Fibroblast of skin of right quadriceps (primary cell): ENCODE measurements at regions not wholly inside any gene's neighbourhood (a gene's known extent, or its start where the extent isn't known, plus 50 kb on each side); places are given as distances from the start of the nearest gene placed in this dataset.
"Not testable (repeated sequence)": the region's sequence is repeated elsewhere in the genome, so short reads cannot be mapped to it uniquely, and the experiment has no call there.

Source experiments
- DNase-seq: peaks from one replicate; pipeline ENCODE4 v3.0.0-alpha.2; 2013

DNA sequence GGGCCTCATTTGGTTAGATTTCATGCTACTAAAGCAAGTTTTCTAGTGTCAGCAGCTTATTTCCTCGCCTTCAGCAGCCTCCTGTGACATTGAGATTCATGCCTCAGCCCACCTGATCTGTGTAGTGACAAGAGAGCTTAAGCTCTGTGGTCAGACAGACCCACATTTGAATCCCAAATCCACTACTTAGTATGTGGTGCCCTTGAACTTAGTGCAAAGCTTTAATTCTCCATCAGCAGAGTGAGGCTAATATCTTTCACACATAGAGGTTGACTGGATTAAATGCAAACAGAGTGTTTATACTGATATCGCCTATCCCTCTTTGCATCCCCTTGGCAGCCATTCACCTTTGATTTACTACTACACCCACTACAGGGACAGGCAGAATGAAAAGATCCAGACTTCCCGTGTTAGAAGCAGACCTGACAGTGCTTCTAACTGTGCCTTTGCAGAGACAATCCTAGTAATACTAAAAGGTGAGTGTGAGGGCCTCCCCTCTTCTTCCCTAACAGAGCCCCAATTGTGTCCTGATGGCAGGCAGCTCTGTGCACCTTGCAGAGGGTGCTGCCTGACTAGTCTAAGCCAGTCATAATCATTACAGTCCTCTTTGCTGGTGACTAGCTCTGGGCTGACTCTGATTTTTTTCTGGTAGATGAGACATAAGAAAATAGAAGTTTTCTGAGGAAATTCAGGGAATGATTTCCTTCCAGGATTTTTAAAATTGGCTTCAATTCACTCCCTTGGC lies 264.0 kb downstream of the CTH start:
- DNase-seq, result no peak

DNA sequence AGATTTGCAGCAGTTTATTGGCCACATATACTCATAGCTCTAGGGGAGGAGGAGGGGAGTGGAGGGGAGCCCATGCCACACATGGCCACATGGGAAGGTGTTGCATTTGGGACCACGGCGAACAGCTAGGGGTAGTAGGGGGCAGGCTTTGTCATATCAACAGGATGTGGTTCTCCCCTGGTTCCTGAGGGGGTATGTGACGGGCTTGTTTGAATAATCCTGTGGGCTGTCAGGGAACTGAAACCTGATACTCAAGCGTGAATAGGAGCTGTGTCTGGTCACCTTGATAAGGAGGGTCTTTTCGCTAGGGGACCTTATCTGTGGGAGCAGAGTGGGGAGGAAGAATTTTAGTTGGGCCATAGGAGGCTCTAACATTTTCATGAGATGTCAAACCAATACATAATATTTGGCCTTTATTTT lies 264.7 kb downstream of the CTH start:
- DNase-seq, result no peak

- DNase-seq, result peak; percentile 49
Measured at GRCh38 chr1:70685300-70686286, 274.5 kb downstream of the CTH start.

DNA sequence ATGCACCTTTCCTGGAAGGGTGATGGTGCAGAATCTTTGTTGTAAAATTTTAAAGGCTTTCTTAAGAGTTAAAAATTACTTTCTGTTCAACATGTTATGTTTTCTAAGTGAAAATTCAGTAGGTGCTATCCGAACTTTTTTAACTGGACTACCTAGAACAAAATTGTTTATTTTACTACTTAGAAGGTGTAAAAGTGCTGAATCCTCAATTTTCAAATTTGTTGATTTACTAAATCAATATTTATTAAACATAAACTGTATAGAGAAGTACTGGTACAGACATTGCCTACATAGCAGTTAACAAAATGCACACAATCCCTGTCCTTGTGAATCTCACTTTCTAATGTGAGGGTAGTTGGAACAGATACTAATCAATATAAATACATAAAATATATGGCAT lies 277.5 kb downstream of the CTH start:
- DNase-seq, result no peak

- peak; percentile 7 for DNase-seq
Measured at GRCh38 chr1:70706381-70707037, 295.4 kb downstream of the CTH start.

DNA sequence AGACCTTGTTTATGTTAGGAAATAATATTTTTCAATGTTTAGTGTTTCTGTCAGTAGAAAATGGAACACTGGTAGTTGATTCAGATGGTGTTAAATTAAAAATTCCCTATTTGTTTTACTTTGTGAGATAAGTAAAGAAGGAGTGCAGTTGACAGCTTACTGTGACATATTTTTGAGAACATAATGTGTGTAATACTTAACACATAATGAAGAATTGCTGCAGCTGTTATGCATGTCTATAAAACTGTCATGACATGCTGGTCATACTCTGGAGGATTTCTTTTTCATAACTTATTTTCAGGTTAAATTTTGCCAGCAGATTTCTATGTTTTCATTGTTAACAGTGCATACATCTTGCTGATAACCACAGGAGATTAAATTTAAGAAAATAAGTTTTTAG lies 296.1 kb downstream of the CTH start:
- DNase-seq, result no peak

- DNase-seq, result no peak
Measured at GRCh38 chr1:70714149-70714548, 303.1 kb downstream of the CTH start.

GRCh38 chr1:70717211-70717610 lies 306.1 kb downstream of the CTH start:
- no peak for DNase-seq

DNA sequence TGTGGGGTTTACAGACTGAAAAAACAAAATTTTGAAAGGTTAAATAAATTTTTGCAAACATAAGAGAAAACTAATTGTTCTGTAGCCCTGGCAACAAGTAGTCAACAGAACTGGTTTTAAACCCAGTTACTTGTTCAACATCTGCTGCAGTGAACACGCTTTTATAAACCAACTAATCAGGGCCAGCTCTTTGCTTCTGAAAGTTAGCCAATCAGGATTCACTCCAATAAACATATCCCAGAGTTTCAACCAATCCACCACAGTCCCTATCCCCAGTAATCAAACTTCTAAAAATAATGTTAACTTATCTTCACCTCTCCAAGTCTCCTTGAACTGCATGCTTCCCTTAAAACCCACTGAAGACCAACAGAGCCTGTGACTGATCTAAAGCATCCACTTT lies 306.6 kb downstream of the CTH start:
- DNase-seq, result no peak

DNA sequence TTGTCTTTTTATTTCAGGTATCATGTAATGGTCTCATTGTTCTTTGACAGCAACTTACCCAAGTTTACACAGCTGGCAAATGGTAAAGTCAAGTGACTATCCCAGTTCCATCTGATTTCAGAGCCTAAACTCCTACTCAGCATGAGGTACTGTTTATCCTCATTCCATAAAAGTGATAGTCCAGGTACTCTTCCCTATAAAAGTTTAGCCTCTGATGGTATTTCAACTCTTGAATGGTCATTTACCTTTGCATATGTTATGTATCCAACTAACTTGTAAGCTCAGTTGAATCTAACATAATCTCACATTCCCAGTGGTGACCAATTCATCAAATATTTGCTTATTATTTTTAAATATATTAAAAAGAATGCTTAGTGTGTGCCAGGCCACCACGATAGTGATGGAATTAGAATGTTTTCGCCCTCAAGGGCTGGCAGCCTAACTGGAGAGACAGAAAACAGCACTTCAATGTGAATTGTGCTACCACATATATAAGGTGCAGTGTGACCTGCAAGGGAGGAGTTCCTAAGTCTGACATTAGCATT lies 307.1 kb downstream of the CTH start:
- peak; percentile 2 for DNase-seq

DNA sequence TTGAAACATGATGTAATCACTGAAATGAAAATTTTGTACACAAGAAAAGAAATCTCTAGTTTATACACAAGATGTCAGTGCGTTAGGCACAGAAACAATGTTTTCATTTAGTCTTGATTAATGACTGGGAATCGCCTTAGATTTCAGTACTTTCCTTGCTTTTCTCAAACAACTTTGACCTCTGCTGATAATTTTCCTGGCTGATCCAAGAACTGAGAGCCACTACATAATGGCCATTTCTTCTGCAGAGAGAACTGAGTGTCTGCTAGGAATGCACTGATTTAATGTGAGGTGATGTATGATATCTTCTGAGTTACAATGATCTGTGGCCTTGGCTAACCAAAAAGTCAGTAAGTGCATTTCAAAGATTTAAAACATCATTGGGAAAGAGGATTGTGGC lies 308.1 kb downstream of the CTH start:
- no peak for DNase-seq

GRCh38 chr1:70720109-70720508 lies 309.0 kb downstream of the CTH start:
- no peak for DNase-seq

GRCh38 chr1:70720521-70720920 lies 309.5 kb downstream of the CTH start:
- DNase-seq, result no peak

- no peak for DNase-seq
Measured at GRCh38 chr1:70727886-70728489, 316.9 kb downstream of the CTH start.

DNA sequence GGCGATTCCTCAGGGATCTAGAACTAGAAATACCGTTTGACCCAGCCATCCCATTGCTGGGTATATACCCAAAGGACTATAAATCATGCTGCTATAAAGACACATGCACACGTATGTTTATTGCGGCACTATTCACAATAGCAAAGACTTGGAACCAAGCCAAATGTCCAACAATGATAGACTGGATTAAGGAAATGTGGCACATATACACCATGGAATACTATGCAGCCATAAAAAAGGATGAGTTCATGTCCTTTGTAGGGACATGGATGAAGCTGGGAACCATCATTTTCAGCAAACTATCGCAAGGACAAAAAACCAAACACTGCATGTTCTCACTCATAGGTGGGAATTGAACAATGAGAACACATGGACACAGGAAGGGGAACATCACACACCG lies 311.1 kb downstream of the PTGER3 start:
- DNase-seq, result not testable (repeated sequence)

GRCh38 chr1:70737125-70737524 lies 310.5 kb downstream of the PTGER3 start:
- DNase-seq, result no peak

DNA sequence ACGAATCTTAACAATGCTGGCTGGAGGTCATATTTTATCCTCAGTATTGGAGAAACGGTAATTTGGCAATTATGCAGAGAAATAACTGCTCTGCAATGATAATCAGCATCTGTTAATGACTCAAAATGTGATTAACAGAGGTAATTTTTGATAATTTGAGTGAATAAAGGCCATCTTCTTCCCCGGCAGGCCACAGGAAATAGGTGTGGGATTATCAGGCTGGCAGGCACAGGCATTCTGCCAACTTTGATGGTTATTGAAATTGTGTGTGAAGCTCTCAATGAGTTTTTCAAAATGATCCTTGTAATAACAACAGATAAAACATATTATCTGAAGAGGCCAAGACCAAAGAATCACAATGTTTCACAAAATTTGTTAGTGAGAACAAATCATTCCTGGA lies 309.0 kb downstream of the PTGER3 start:
- DNase-seq, result no peak

- DNase-seq, result no peak
Measured at GRCh38 chr1:70745199-70745598, 302.4 kb downstream of the PTGER3 start.

- not testable (repeated sequence) for DNase-seq
Measured at GRCh38 chr1:70746062-70746461, 301.6 kb downstream of the PTGER3 start.

GRCh38 chr1:70747123-70747522 lies 300.5 kb downstream of the PTGER3 start:
- DNase-seq, result not testable (repeated sequence)

DNA sequence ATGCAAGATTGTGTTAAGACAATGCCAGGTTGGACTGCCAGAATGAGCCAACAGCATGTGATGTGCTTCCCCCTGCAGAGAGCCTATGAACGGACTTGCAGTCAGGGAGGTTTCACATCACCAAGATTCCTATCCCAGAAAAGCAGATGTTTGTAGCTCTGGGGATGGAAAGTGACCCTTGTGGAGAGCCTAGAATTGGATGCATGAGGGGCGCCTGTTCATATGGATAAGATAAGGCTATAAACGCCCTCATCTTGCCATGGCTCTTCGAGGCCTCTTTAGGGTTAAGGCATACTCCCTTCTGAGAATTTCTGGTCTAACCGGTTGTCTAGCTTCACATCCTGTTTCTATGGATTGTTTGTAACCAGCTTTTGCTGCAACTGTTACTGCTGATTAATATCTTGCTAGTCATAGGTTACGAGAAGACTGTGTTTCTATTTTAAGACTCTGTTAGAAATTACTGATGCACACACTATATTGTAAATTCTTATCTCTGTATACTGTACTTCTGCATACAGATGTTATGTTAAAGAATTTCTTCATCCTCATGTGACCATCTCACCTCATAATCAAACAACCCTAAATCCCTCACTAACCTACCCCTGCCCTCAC lies 295.8 kb downstream of the PTGER3 start:
- DNase-seq, result not testable (repeated sequence)

- no peak for DNase-seq
Measured at GRCh38 chr1:70754701-70755100, 292.9 kb downstream of the PTGER3 start.
